DMS 273 (cell line): ENCODE measurements at regions not wholly inside any gene's neighbourhood (a gene's known extent, or its start where the extent isn't known, plus 50 kb on each side); places are given as distances from the start of the nearest gene placed in this dataset.

Experiments used
- DNase-seq: peaks from one replicate; lab custom pipeline; 2025; ENCODE audit not compliant: unreplicated experiment; lab: John Stamatoyannopoulos, UW

GRCh38 chr1:215508311-215508710 is 58.8 kb upstream of the KCTD3 start:
- no peak for DNase-seq
